Stimulated activated CD4-positive, alpha-beta T cell treated with anti-CD3 and anti-CD28 coated beads, Interleukin-1b, Interleukin-23, amount 100 ng/mL, for 1 hour (primary cell): ENCODE measurements at regions not wholly inside any gene's neighbourhood (a gene's known extent, or its start where the extent isn't known, plus 50 kb on each side); places are given as distances from the start of the nearest gene placed in this dataset.

Source experiments
- DNase-seq, 2 donors: peaks; one replicate each; pipeline ENCODE4 v3.0.0-alpha.2; 2020; ENCODE audit warnings: low read depth in 2 of 2

GRCh38 chr19:30217461-30217860, 154.7 kb upstream of the ZNF536 start:
- DNase-seq: no peak

- no peak for DNase-seq
Observed at GRCh38 chr19:30219702-30220101, 152.5 kb upstream of the ZNF536 start.

GRCh38 chr19:30221176-30221575, 151.0 kb upstream of the ZNF536 start:
- DNase-seq: no peak

- no peak for DNase-seq
Observed at GRCh38 chr19:30222428-30222873, 149.7 kb upstream of the ZNF536 start.

- DNase-seq: no peak
Observed at GRCh38 chr19:30222992-30223865, 149.0 kb upstream of the ZNF536 start.

GRCh38 chr19:30223866-30224688, 148.1 kb upstream of the ZNF536 start:
- DNase-seq: no peak

- no peak for DNase-seq
Observed at GRCh38 chr19:30224689-30225606, 147.2 kb upstream of the ZNF536 start.

- DNase-seq: no peak
Observed at GRCh38 chr19:30225676-30226463, 146.3 kb upstream of the ZNF536 start.

- no peak for DNase-seq
Observed at GRCh38 chr19:30226464-30227011, 145.6 kb upstream of the ZNF536 start.

- DNase-seq: no peak
Observed at GRCh38 chr19:30227012-30227621, 145.1 kb upstream of the ZNF536 start.

GRCh38 chr19:30227661-30228112, 144.5 kb upstream of the ZNF536 start:
- DNase-seq: peak in 1 of 2 donors; percentile 21

- DNase-seq: no peak
Observed at GRCh38 chr19:30228113-30228834, 143.9 kb upstream of the ZNF536 start.

GRCh38 chr19:30228835-30229524, 143.2 kb upstream of the ZNF536 start:
- no peak for DNase-seq

GRCh38 chr19:30229525-30230174, 142.5 kb upstream of the ZNF536 start:
- DNase-seq: no peak

GRCh38 chr19:30231408-30232318, 140.5 kb upstream of the ZNF536 start:
- DNase-seq: no peak

- no peak for DNase-seq
Observed at GRCh38 chr19:30233375-30233774, 138.8 kb upstream of the ZNF536 start.

GRCh38 chr19:30235946-30236345, 136.2 kb upstream of the ZNF536 start:
- DNase-seq: no peak
